ENCODE measurements at regions not wholly inside any gene's neighbourhood (a gene's known extent, or its start where the extent isn't known, plus 50 kb on each side); places are given as distances from the start of the nearest gene placed in this dataset.

- no peaks in the 10 kb centered on the region for H3K36me3 ChIP-seq (ENCODE audit: low read depth)
- H2AFZ ChIP-seq, result no peak overlapping the region
- H3K79me2 ChIP-seq (ENCODE audit: low read depth), result no peaks in the 10 kb centered on the region
- ChIA-PET POLR2A (ENCODE audit: unreplicated experiment) (no interaction called here), CTCF (no interaction called here)
- H3K27ac ChIP-seq, result no peak overlapping the region
- no TSS peak for BruUV-seq (replicated peaks)
- no peaks in the 10 kb centered on the region for H3K27me3 ChIP-seq (ENCODE audit: insufficient read depth, low read depth)
- no peak overlapping the region for H3K4me3 ChIP-seq
- no peaks in the 10 kb centered on the region for H4K20me1 ChIP-seq (ENCODE audit: insufficient read depth)
- H3F3A ChIP-seq (ENCODE audit: insufficient read depth, low read depth), result no peaks in the 10 kb centered on the region
- TF ChIP-seq CTCF (conservative IDR thresholded peaks at IDR 0.05), result no peak
- TF ChIP-seq EZH2 (IDR thresholded peaks at IDR 0.05; ENCODE audit: low read depth), result no peak
- intact Hi-C loops (cut with micrococcal nuclease; ENCODE audit: unreplicated experiment), result no loop called here
- no peaks in the 10 kb centered on the region; the same call in 1 of the 2 replicates for H3K9me2 ChIP-seq (ENCODE audit: insufficient read depth)
- H3K4me2 ChIP-seq, result no peak overlapping the region
- DNase-seq, result no peak
- no peaks in the 10 kb centered on the region for H3K9me3 ChIP-seq (ENCODE audit: insufficient read depth, low read depth)
- no peaks in the 10 kb centered on the region for H3K4me1 ChIP-seq (replicated peaks; ENCODE audit: insufficient read depth)
These were observed 93.9 kb upstream of the PLPPR5 start for GRCh38 chr1:99098589-99098988.

- H3K9me3 ChIP-seq (ENCODE audit: insufficient read depth, low read depth), result no peaks in the 10 kb centered on the region
- H2AFZ ChIP-seq, result no peak overlapping the region
- intact Hi-C loops (cut with micrococcal nuclease; ENCODE audit: unreplicated experiment), result no loop called here
- H3K4me1 ChIP-seq (replicated peaks; ENCODE audit: insufficient read depth), result no peaks in the 10 kb centered on the region
- H3K27me3 ChIP-seq (ENCODE audit: insufficient read depth, low read depth), result no peaks in the 10 kb centered on the region
- no TSS peak for BruUV-seq (replicated peaks)
- no peak for DNase-seq
- H3K9me2 ChIP-seq (ENCODE audit: insufficient read depth), result no peaks in the 10 kb centered on the region; the same call in 1 of the 2 replicates
- H3K4me3 ChIP-seq, result no peak overlapping the region
- no peak overlapping the region for H3K27ac ChIP-seq
- no peaks in the 10 kb centered on the region for H3F3A ChIP-seq (ENCODE audit: insufficient read depth, low read depth)
- H3K79me2 ChIP-seq (ENCODE audit: low read depth), result no peaks in the 10 kb centered on the region
- H4K20me1 ChIP-seq (ENCODE audit: insufficient read depth), result no peaks in the 10 kb centered on the region
- no peaks in the 10 kb centered on the region for H3K36me3 ChIP-seq (ENCODE audit: low read depth)
- CTCF ChIA-PET, result no interaction called here
- POLR2A ChIA-PET (ENCODE audit: unreplicated experiment), result no interaction called here
- no peak for TF ChIP-seq EZH2 (IDR thresholded peaks at IDR 0.05; ENCODE audit: low read depth)
- TF ChIP-seq CTCF (conservative IDR thresholded peaks at IDR 0.05), result no peak
- no peak overlapping the region for H3K4me2 ChIP-seq
These were observed 101.6 kb upstream of the PLPPR5 start for GRCh38 chr1:99106274-99106673.

DNA sequence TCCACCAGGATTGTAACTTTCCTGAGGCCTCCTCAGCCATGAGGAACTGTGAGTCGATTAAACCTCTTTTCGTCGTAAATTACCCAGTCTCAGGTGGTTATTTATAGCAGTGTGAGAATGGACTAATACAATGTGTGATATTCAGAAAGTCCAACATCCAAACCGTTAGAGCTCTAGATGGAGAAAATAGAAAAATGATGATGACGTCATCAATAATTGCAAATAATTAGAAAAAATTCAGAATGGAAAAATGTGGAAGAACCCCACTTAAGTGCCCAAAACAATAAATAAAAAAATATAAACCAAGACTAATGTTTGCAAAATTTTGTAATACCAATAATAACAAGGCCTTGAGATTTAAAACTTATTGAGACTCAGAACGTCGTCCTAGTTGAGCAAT, 103.0 kb upstream of the PLPPR5 start:
- no TSS peak for BruUV-seq (replicated peaks)

More for the DNA sequence above, 103.0 kb upstream of the PLPPR5 start:
- Histone ChIP-seq H3K4me1 (replicated peaks; ENCODE audit: insufficient read depth) (no peaks in the 10 kb centered on the region), H3K9me3 (ENCODE audit: insufficient read depth, low read depth) (no peaks in the 10 kb centered on the region), H3K27ac (no peak overlapping the region), H3K4me3 (no peak overlapping the region), H3K27me3 (ENCODE audit: insufficient read depth, low read depth) (no peaks in the 10 kb centered on the region), H3K4me2 (no peak overlapping the region), H2AFZ (no peak overlapping the region), H3K9me2 (ENCODE audit: insufficient read depth) (no peaks in the 10 kb centered on the region), H3K79me2 (ENCODE audit: low read depth) (no peaks in the 10 kb centered on the region), H3K36me3 (ENCODE audit: low read depth) (no peaks in the 10 kb centered on the region), H3F3A (ENCODE audit: insufficient read depth, low read depth) (no peaks in the 10 kb centered on the region), H4K20me1 (ENCODE audit: insufficient read depth) (no peaks in the 10 kb centered on the region)
- POLR2A ChIA-PET (ENCODE audit: unreplicated experiment), result no interaction called here
- DNase-seq, result no peak
- TF ChIP-seq EZH2 (IDR thresholded peaks at IDR 0.05; ENCODE audit: low read depth), result no peak
- TF ChIP-seq CTCF (conservative IDR thresholded peaks at IDR 0.05), result no peak
- CTCF ChIA-PET, result no interaction called here
- intact Hi-C loops (cut with micrococcal nuclease; ENCODE audit: unreplicated experiment), result no loop called here

All from PC-9 (cell line).